ENCODE measurements at regions not wholly inside any gene's neighbourhood (a gene's known extent, or its start where the extent isn't known, plus 50 kb on each side); places are given as distances from the start of the nearest gene placed in this dataset.

GRCh38 chr6:43946641-43947363, 176.8 kb downstream of the VEGFA start:
- no peak for DNase-seq

GRCh38 chr6:43945768-43946080, 175.7 kb downstream of the VEGFA start:
- DNase-seq, result no peak

GRCh38 chr6:43944908-43945767, 175.1 kb downstream of the VEGFA start:
- no peak for DNase-seq

GRCh38 chr6:43943781-43944250, 173.8 kb downstream of the VEGFA start:
- no peak for DNase-seq

- no peak for DNase-seq
Observed at GRCh38 chr6:43943099-43943766, 173.2 kb downstream of the VEGFA start.

GRCh38 chr6:43942616-43943015, 172.6 kb downstream of the VEGFA start:
- DNase-seq, result no peak

GRCh38 chr6:43942011-43942442, 172.0 kb downstream of the VEGFA start:
- DNase-seq, result no peak

- no peak for DNase-seq
Observed at GRCh38 chr6:43941174-43941573, 171.2 kb downstream of the VEGFA start.

GRCh38 chr6:43940393-43941087, 170.5 kb downstream of the VEGFA start:
- no peak for DNase-seq

- DNase-seq, result no peak
Observed at GRCh38 chr6:43940071-43940392, 170.0 kb downstream of the VEGFA start.

GRCh38 chr6:43939281-43940070, 169.5 kb downstream of the VEGFA start:
- no peak for DNase-seq

GRCh38 chr6:43938178-43939105, 168.4 kb downstream of the VEGFA start:
- DNase-seq, result no peak

- no peak for DNase-seq
Observed at GRCh38 chr6:43937236-43938177, 167.5 kb downstream of the VEGFA start.

- DNase-seq, result no peak
Observed at GRCh38 chr6:43936476-43936875, 166.5 kb downstream of the VEGFA start.

GRCh38 chr6:43935921-43936439, 166.0 kb downstream of the VEGFA start:
- DNase-seq, result no peak

- DNase-seq, result no peak
Observed at GRCh38 chr6:43934803-43935602, 165.0 kb downstream of the VEGFA start.

GRCh38 chr6:43934183-43934802, 164.3 kb downstream of the VEGFA start:
- DNase-seq, result no peak

GRCh38 chr6:43933148-43933885, 163.3 kb downstream of the VEGFA start:
- no peak for DNase-seq

Measured in NCI-H1417 treated with DMSO at 0.1 percent for 48 hours (cell line).